ENCODE measurements at regions not wholly inside any gene's neighbourhood (a gene's known extent, or its start where the extent isn't known, plus 50 kb on each side); places are given as distances from the start of the nearest gene placed in this dataset.

DNA sequence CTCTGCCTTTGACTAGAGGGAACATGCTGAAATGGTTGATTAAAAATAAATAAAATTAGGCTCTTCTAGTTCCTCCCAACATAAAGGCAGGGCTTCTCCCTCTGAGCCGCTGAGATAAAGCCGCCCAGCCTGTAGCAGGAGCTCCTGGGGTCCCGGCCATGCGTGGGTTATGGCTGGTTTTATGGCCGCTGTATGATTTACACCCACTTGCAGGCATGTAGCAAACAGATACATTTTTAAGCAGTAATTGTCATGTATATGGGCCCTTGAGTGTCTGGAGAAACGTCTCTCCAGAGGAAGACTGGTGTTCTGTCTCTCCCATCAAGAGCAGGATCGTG lies 201.0 kb upstream of the TNRC6C start:
- TF ChIP-seq POLR2AphosphoS5 (IDR thresholded peaks at IDR 0.05), result no peak
- TF ChIP-seq, protein P1, sequence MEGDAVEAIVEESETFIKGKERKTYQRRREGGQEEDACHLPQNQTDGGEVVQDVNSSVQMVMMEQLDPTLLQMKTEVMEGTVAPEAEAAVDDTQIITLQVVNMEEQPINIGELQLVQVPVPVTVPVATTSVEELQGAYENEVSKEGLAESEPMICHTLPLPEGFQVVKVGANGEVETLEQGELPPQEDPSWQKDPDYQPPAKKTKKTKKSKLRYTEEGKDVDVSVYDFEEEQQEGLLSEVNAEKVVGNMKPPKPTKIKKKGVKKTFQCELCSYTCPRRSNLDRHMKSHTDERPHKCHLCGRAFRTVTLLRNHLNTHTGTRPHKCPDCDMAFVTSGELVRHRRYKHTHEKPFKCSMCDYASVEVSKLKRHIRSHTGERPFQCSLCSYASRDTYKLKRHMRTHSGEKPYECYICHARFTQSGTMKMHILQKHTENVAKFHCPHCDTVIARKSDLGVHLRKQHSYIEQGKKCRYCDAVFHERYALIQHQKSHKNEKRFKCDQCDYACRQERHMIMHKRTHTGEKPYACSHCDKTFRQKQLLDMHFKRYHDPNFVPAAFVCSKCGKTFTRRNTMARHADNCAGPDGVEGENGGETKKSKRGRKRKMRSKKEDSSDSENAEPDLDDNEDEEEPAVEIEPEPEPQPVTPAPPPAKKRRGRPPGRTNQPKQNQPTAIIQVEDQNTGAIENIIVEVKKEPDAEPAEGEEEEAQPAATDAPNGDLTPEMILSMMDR (IDR thresholded peaks at IDR 0.05), result no peak
- TF ChIP-seq EP300 (IDR thresholded peaks at IDR 0.05), result no peak
